Cardiac septum (tissue), 1 donor: ENCODE measurements at regions not wholly inside any gene's neighbourhood (a gene's known extent, or its start where the extent isn't known, plus 50 kb on each side); places are given as distances from the start of the nearest gene placed in this dataset.
A peak's percentile ranks its signal among the peaks of the same experiment; 100 is the strongest.
"Not testable (repeated sequence)": the region's sequence is repeated elsewhere in the genome, so short reads cannot be mapped to it uniquely, and the experiment has no call there.

Experiments used
- DNase-seq: peaks from one replicate; pipeline ENCODE4 v3.0.0-alpha.2; 2020; ENCODE audit warnings: low spot score
- intact Hi-C: fragments of 100-400 bp; cut with DNase I; formaldehyde crosslinking; loops from one replicate; pipeline ENCODE4 v1.14.0; 2022
- donor health status: DM: no; HTN: no; CAD: no.

- intact Hi-C loops: no loop called here
Observed at GRCh38 chr11:71183878-71184277, 68.5 kb downstream of the SHANK2 start.

GRCh38 chr11:71182791-71183677 lies 69.3 kb downstream of the SHANK2 start:
- intact Hi-C loops: no loop called here
- DNase-seq: peak; percentile 39

More at GRCh38 chr11:71183878-71184277, 68.5 kb downstream of the SHANK2 start:
- peak; percentile 67 for DNase-seq

GRCh38 chr11:71181566-71181965 lies 70.8 kb downstream of the SHANK2 start:
- peak; percentile 73 for DNase-seq
- intact Hi-C loops: no loop called here

GRCh38 chr11:71180694-71181470 lies 71.5 kb downstream of the SHANK2 start:
- peak; percentile 53 for DNase-seq
- intact Hi-C loops: no loop called here

GRCh38 chr11:71179877-71180605 lies 72.3 kb downstream of the SHANK2 start:
- intact Hi-C loops: no loop called here

GRCh38 chr11:71178076-71178475 lies 74.3 kb downstream of the SHANK2 start:
- DNase-seq: no peak
- intact Hi-C loops: no loop called here

More at GRCh38 chr11:71179877-71180605, 72.3 kb downstream of the SHANK2 start:
- peak; percentile 27 for DNase-seq

GRCh38 chr11:71176812-71177211 lies 75.6 kb downstream of the SHANK2 start:
- intact Hi-C loops: no loop called here
- DNase-seq: no peak

GRCh38 chr11:71173709-71174108 lies 78.7 kb downstream of the SHANK2 start:
- peak; percentile 27 for DNase-seq
- intact Hi-C loops: no loop called here

GRCh38 chr11:71172680-71173079 lies 79.7 kb downstream of the SHANK2 start:
- intact Hi-C loops: no loop called here
- peak; percentile 51 for DNase-seq

- intact Hi-C loops: no loop called here
Observed at GRCh38 chr11:71171576-71171975, 80.8 kb downstream of the SHANK2 start.

GRCh38 chr11:71170624-71171423 lies 81.6 kb downstream of the SHANK2 start:
- intact Hi-C loops: no loop called here
- peak; percentile 29 for DNase-seq

More at GRCh38 chr11:71171576-71171975, 80.8 kb downstream of the SHANK2 start:
- peak; percentile 44 for DNase-seq

- DNase-seq: peak; percentile 14
- intact Hi-C loops: no loop called here
Observed at GRCh38 chr11:71169313-71169712, 83.1 kb downstream of the SHANK2 start.

GRCh38 chr11:71167814-71168213 lies 84.6 kb downstream of the SHANK2 start:
- DNase-seq, intact Hi-C loops: not testable (repeated sequence)

- intact Hi-C loops: no loop called here
- peak; percentile 38 for DNase-seq
Observed at GRCh38 chr11:71165771-71166170, 86.6 kb downstream of the SHANK2 start.

GRCh38 chr11:71164621-71165020 lies 87.8 kb downstream of the SHANK2 start:
- DNase-seq: peak; percentile 27

GRCh38 chr11:71164186-71164585 lies 88.2 kb downstream of the SHANK2 start:
- DNase-seq: peak; percentile 27
- intact Hi-C loops: no loop called here

More at GRCh38 chr11:71164621-71165020, 87.8 kb downstream of the SHANK2 start:
- intact Hi-C loops: no loop called here

GRCh38 chr11:71163371-71163770 lies 89.0 kb downstream of the SHANK2 start:
- intact Hi-C loops: no loop called here
- no peak for DNase-seq

- intact Hi-C loops: no loop called here
- peak; percentile 17 for DNase-seq
Observed at GRCh38 chr11:71158936-71159335, 93.4 kb downstream of the SHANK2 start.

- DNase-seq, intact Hi-C loops: not testable (repeated sequence)
Observed at GRCh38 chr11:71157676-71158075, 94.7 kb downstream of the SHANK2 start.
